HUES48 (cell line): ENCODE measurements at regions not wholly inside any gene's neighbourhood (a gene's known extent, or its start where the extent isn't known, plus 50 kb on each side); places are given as distances from the start of the nearest gene placed in this dataset.

Experiments
- H3K27ac ChIP-seq: one replicate; pipeline ENCODE4 v1.7.0; 2013; ENCODE audit warnings: low read depth, low read length, inconsistent platforms
- H3K27me3 ChIP-seq: 2 replicates; pipeline ENCODE4 v1.6.1; 2013; ENCODE audit warnings: mild to moderate bottlenecking, low read length; ENCODE audit not compliant: control insufficient read depth, insufficient read depth
- H3K36me3 ChIP-seq: 2 replicates; pipeline ENCODE4 v1.6.1; 2013; ENCODE audit warnings: low read length; ENCODE audit not compliant: control insufficient read depth, insufficient read depth
- H3K4me1 ChIP-seq: 2 replicates; pipeline ENCODE4 v1.6.1; 2013; ENCODE audit warnings: mild to moderate bottlenecking, low read length; ENCODE audit not compliant: control insufficient read depth, insufficient read depth
- H3K4me3 ChIP-seq: 2 replicates; pipeline ENCODE4 v1.5.1; 2013; ENCODE audit warnings: mild to moderate bottlenecking, low read depth, low read length
- H3K9ac ChIP-seq: 2 replicates; pipeline ENCODE4 v1.6.1; 2013; ENCODE audit warnings: mild to moderate bottlenecking, low read depth, low read length, moderate library complexity
- H3K9me3 ChIP-seq: 2 replicates; pipeline ENCODE4 v1.6.1; 2013; ENCODE audit warnings: low read length; ENCODE audit not compliant: control insufficient read depth, insufficient read depth

- Histone ChIP-seq H3K4me1 (no peaks in the 10 kb centered on the region), H3K36me3 (no peaks in the 10 kb centered on the region), H3K27me3 (no peaks in the 10 kb centered on the region), H3K9me3 (no peaks in the 10 kb centered on the region), H3K27ac (no peak overlapping the region), H3K9ac (no peak overlapping the region), H3K4me3 (no peak overlapping the region)
These were observed 337.2 kb upstream of the CELF2 start for GRCh38 chr10:10680496-10680895.

GRCh38 chr10:10684972-10685371, 332.7 kb upstream of the CELF2 start:
- Histone ChIP-seq H3K9me3 (no peaks in the 10 kb centered on the region), H3K4me3 (no peak overlapping the region), H3K27me3 (no peaks in the 10 kb centered on the region), H3K36me3 (no peaks in the 10 kb centered on the region), H3K4me1 (no peaks in the 10 kb centered on the region), H3K9ac (no peak overlapping the region), H3K27ac (no peak overlapping the region)

- no peak overlapping the region for H3K4me3 ChIP-seq
- H3K27ac ChIP-seq, result no peak overlapping the region
- H3K9ac ChIP-seq, result no peak overlapping the region
- no peaks in the 10 kb centered on the region for H3K27me3 ChIP-seq
- no peaks in the 10 kb centered on the region for H3K36me3 ChIP-seq
- no peaks in the 10 kb centered on the region for H3K4me1 ChIP-seq
- no peaks in the 10 kb centered on the region for H3K9me3 ChIP-seq
These were observed 332.1 kb upstream of the CELF2 start for GRCh38 chr10:10685566-10685965.

GRCh38 chr10:10687751-10688150, 329.9 kb upstream of the CELF2 start:
- Histone ChIP-seq H3K9me3 (no peaks in the 10 kb centered on the region), H3K9ac (no peak overlapping the region), H3K27ac (no peak overlapping the region), H3K27me3 (no peaks in the 10 kb centered on the region), H3K4me1 (no peaks in the 10 kb centered on the region), H3K36me3 (no peaks in the 10 kb centered on the region), H3K4me3 (no peak overlapping the region)

- H3K36me3 ChIP-seq, result no peaks in the 10 kb centered on the region
- H3K4me1 ChIP-seq, result peaks cover 7% of the 10 kb centered on the region
- no peak overlapping the region for H3K27ac ChIP-seq
- no peaks in the 10 kb centered on the region; the same call in 1 of the 2 replicates for H3K9me3 ChIP-seq
- no peak overlapping the region for H3K9ac ChIP-seq
- no peaks in the 10 kb centered on the region for H3K27me3 ChIP-seq
- H3K4me3 ChIP-seq, result no peak overlapping the region
These were observed 318.2 kb upstream of the CELF2 start for GRCh38 chr10:10699427-10699826.

- Histone ChIP-seq H3K27ac (no peak overlapping the region), H3K4me3 (no peak overlapping the region), H3K4me1 (peaks cover 7% of the 10 kb centered on the region), H3K9me3 (no peaks in the 10 kb centered on the region; the same call in 1 of the 2 replicates), H3K9ac (no peak overlapping the region), H3K36me3 (no peaks in the 10 kb centered on the region), H3K27me3 (no peaks in the 10 kb centered on the region)
These were observed 316.5 kb upstream of the CELF2 start for GRCh38 chr10:10701084-10701611.

GRCh38 chr10:10702211-10702610, 315.5 kb upstream of the CELF2 start:
- no peaks in the 10 kb centered on the region for H3K27me3 ChIP-seq
- H3K9me3 ChIP-seq, result no peaks in the 10 kb centered on the region; the same call in 1 of the 2 replicates
- no peak overlapping the region for H3K4me3 ChIP-seq
- H3K4me1 ChIP-seq, result peaks cover 7% of the 10 kb centered on the region
- H3K27ac ChIP-seq, result no peak overlapping the region
- H3K9ac ChIP-seq, result no peak overlapping the region
- no peaks in the 10 kb centered on the region for H3K36me3 ChIP-seq

- H3K27ac ChIP-seq, result no peak overlapping the region
- H3K36me3 ChIP-seq, result no peaks in the 10 kb centered on the region
- H3K9me3 ChIP-seq, result no peaks in the 10 kb centered on the region
- no peak overlapping the region for H3K9ac ChIP-seq
- no peaks in the 10 kb centered on the region for H3K27me3 ChIP-seq
- no peaks in the 10 kb centered on the region for H3K4me1 ChIP-seq
- no peak overlapping the region for H3K4me3 ChIP-seq
These were observed 314.3 kb upstream of the CELF2 start for GRCh38 chr10:10703382-10703781.

GRCh38 chr10:10712155-10712704, 305.4 kb upstream of the CELF2 start:
- Histone ChIP-seq H3K4me3 (no peak overlapping the region), H3K36me3 (no peaks in the 10 kb centered on the region), H3K27ac (no peak overlapping the region), H3K4me1 (peaks cover 10% of the 10 kb centered on the region), H3K27me3 (no peaks in the 10 kb centered on the region), H3K9me3 (no peaks in the 10 kb centered on the region), H3K9ac (no peak overlapping the region)

GRCh38 chr10:10714327-10714726, 303.3 kb upstream of the CELF2 start:
- H3K27ac ChIP-seq, result no peak overlapping the region
- H3K27me3 ChIP-seq, result no peaks in the 10 kb centered on the region
- no peak overlapping the region for H3K9ac ChIP-seq
- H3K36me3 ChIP-seq, result no peaks in the 10 kb centered on the region
- no peaks in the 10 kb centered on the region for H3K9me3 ChIP-seq
- no peak overlapping the region for H3K4me3 ChIP-seq
- H3K4me1 ChIP-seq, result peaks cover 5% of the 10 kb centered on the region; the same call in 1 of the 2 replicates

- Histone ChIP-seq H3K9ac (no peak overlapping the region), H3K4me1 (no peaks in the 10 kb centered on the region), H3K36me3 (no peaks in the 10 kb centered on the region), H3K27me3 (no peaks in the 10 kb centered on the region), H3K9me3 (no peaks in the 10 kb centered on the region), H3K27ac (no peak overlapping the region), H3K4me3 (no peak overlapping the region)
These were observed 300.7 kb upstream of the CELF2 start for GRCh38 chr10:10716972-10717371.
